GM23338 (cell line): ENCODE measurements at regions not wholly inside any gene's neighbourhood (a gene's known extent, or its start where the extent isn't known, plus 50 kb on each side); places are given as distances from the start of the nearest gene placed in this dataset.

Experiments used
- ATAC-seq: fragments of 200-7000 bp; cut with Tn5 transposase; 3 replicates; pipeline ENCODE4 v1.9.1; 2020
- DNase-seq: peaks from one replicate; pipeline ENCODE4 v3.0.0-alpha.2; 2015; ENCODE audit warnings: low spot score
- H2AFZ ChIP-seq: fragments of 200-600 bp; sonication (generic); 2 replicates; pipeline ENCODE4 v1.8.0; 2016; ENCODE audit warnings: antibody characterized with exemption, mild to moderate bottlenecking, moderate library complexity
- H3F3A ChIP-seq: fragments of 200-600 bp; sonication (generic); replicated peaks from 2 replicates; pipeline ENCODE4 v1.8.0; 2017; ENCODE audit warnings: antibody characterized with exemption, mixed run types, low read depth
- H3K27ac ChIP-seq: fragments of 200-600 bp; sonication (generic); 2 replicates; pipeline ENCODE4 v1.6.1; 2016; ENCODE audit warnings: low read depth
- H3K27me3 ChIP-seq: fragments of 200-600 bp; sonication (generic); 2 replicates; pipeline ENCODE4 v1.8.0; 2016; ENCODE audit warnings: mild to moderate bottlenecking, mixed run types, moderate library complexity; ENCODE audit not compliant: insufficient read depth
- H3K36me3 ChIP-seq: fragments of 200-600 bp; sonication (generic); 2 replicates; pipeline ENCODE4 v1.8.0; 2016; ENCODE audit warnings: mild to moderate bottlenecking; ENCODE audit not compliant: insufficient read depth
- H3K4me1 ChIP-seq: fragments of 200-600 bp; sonication (generic); 2 replicates; pipeline ENCODE4 v1.8.0; 2016; ENCODE audit warnings: mild to moderate bottlenecking, moderate library complexity; ENCODE audit not compliant: insufficient read depth
- H3K4me2 ChIP-seq: fragments of 200-600 bp; sonication (generic); 2 replicates; pipeline ENCODE4 v1.7.1; 2017; ENCODE audit warnings: mixed run types
- H3K4me3 ChIP-seq: fragments of 200-600 bp; sonication (generic); 2 replicates; pipeline ENCODE4 v1.6.1; 2016; ENCODE audit warnings: mixed run types
- H3K79me2 ChIP-seq: fragments of 200-600 bp; sonication (generic); replicated peaks from 2 replicates; pipeline ENCODE4 v1.8.0; 2017; ENCODE audit warnings: mild to moderate bottlenecking; ENCODE audit not compliant: insufficient read depth
- H3K9me2 ChIP-seq: fragments of 200-600 bp; sonication (generic); 2 replicates; pipeline ENCODE4 v1.8.0; 2017; ENCODE audit not compliant: insufficient read depth
- H4K20me1 ChIP-seq: fragments of 200-600 bp; sonication (generic); replicated peaks from 2 replicates; pipeline ENCODE4 v1.8.0; 2017; ENCODE audit warnings: mild to moderate bottlenecking; ENCODE audit not compliant: insufficient read depth
- H3K27ac Mint-ChIP-seq: 2 replicates; pipeline ENCODE4 v1.8.0; 2020; ENCODE audit warnings: inconsistent platforms, mild to moderate bottlenecking, moderate library complexity, mixed read lengths
- H3K27me3 Mint-ChIP-seq: 3 replicates; pipeline ENCODE4 v1.8.0; 2022; ENCODE audit warnings: low read depth, mild to moderate bottlenecking, moderate library complexity, mixed read lengths, inconsistent platforms; ENCODE audit not compliant: insufficient read depth, poor library complexity
- H3K36me3 Mint-ChIP-seq: 3 replicates; pipeline ENCODE4 v1.8.0; 2021; ENCODE audit warnings: low read depth, mild to moderate bottlenecking, inconsistent platforms, moderate library complexity, mixed read lengths
- H3K4me1 Mint-ChIP-seq: 3 replicates; pipeline ENCODE4 v1.8.0; 2020; ENCODE audit warnings: mild to moderate bottlenecking, inconsistent platforms, mixed read lengths
- H3K4me3 Mint-ChIP-seq: 3 replicates; pipeline ENCODE4 v1.8.0; 2021; ENCODE audit warnings: moderate library complexity, mild to moderate bottlenecking, inconsistent platforms, mixed read lengths
- H3K9me3 Mint-ChIP-seq: 3 replicates; pipeline ENCODE4 v1.8.0; 2020; ENCODE audit warnings: moderate library complexity, mild to moderate bottlenecking, inconsistent platforms, mixed read lengths
- CREB1 ChIP-seq: fragments of 250-450 bp; sonication (Bioruptor Pico); IDR thresholded peaks from 2 replicates; pipeline ENCODE4 v1.5.0; 2020; ENCODE audit warnings: low read depth, mild to moderate bottlenecking, moderate library complexity
- CTCF ChIP-seq, 2 experiments: fragments of 200-600 bp in 1 of 2; sonication (generic) in 1 of 2; conservative IDR thresholded peaks; 2 replicates each; pipeline versions ENCODE4 v1.5.1 to v1.6.1; 2016 to 2017; ENCODE audit warnings: antibody characterized with exemption in 2 of 2, low read depth in 2 of 2, mild to moderate bottlenecking in 2 of 2, moderate library complexity in 1 of 2
- ETS1 ChIP-seq: IDR thresholded peaks from 2 replicates; pipeline ENCODE4 v1.6.1; 2016; ENCODE audit warnings: antibody characterized with exemption
- EZH2 ChIP-seq: fragments of 200-600 bp; sonication (generic); IDR thresholded peaks from one replicate; pipeline ENCODE4 v1.8.0; 2017; ENCODE audit warnings: antibody characterized with exemption, mild to moderate bottlenecking, low read depth; ENCODE audit not compliant: unreplicated experiment
- EZH2phosphoT487 ChIP-seq: fragments of 200-600 bp; sonication (generic); IDR thresholded peaks from one replicate; pipeline ENCODE4 v1.8.1; 2018; ENCODE audit warnings: antibody characterized with exemption; ENCODE audit not compliant: unreplicated experiment
- JUNB ChIP-seq: IDR thresholded peaks from one replicate; pipeline ENCODE4 v1.6.1; 2016; ENCODE audit warnings: antibody characterized with exemption; ENCODE audit not compliant: unreplicated experiment
- NANOG ChIP-seq: IDR thresholded peaks from 2 replicates; pipeline ENCODE4 v1.6.1; 2016; ENCODE audit warnings: antibody characterized with exemption, borderline replicate concordance
- POLR2AphosphoS5 ChIP-seq: IDR thresholded peaks from 2 replicates; pipeline ENCODE4 v1.6.1; 2016; ENCODE audit warnings: antibody characterized with exemption, low read depth
- REST ChIP-seq: IDR thresholded peaks from one replicate; pipeline ENCODE4 v1.6.1; 2018; ENCODE audit warnings: antibody characterized with exemption; ENCODE audit not compliant: unreplicated experiment
- STAT1 ChIP-seq: IDR thresholded peaks from one replicate; pipeline ENCODE4 v1.6.1; 2016; ENCODE audit warnings: antibody characterized with exemption; ENCODE audit not compliant: unreplicated experiment
- ZNF114 ChIP-seq: fragments of 250-450 bp; sonication (Bioruptor Pico); IDR thresholded peaks from 2 replicates; pipeline ENCODE4 v1.5.0; 2020; ENCODE audit warnings: mild to moderate bottlenecking, moderate library complexity
- ZNF331 ChIP-seq: fragments of 250-450 bp; sonication (Bioruptor Pico); IDR thresholded peaks from 2 replicates; pipeline ENCODE4 v1.5.0; 2020; ENCODE audit warnings: low read depth, mild to moderate bottlenecking, moderate library complexity
- ZNF462 ChIP-seq: fragments of 250-450 bp; sonication (Bioruptor Pico); IDR thresholded peaks from 2 replicates; pipeline ENCODE4 v1.5.0; 2020; ENCODE audit warnings: mild to moderate bottlenecking, moderate library complexity

GRCh38 chr1:113197719-113198330, 124.8 kb downstream of the LRIG2 start:
- no peaks in the 10 kb centered on the region for H3K79me2 ChIP-seq
- no peak overlapping the region for H3K4me3 ChIP-seq
- H3K36me3 Mint-ChIP-seq, result no peaks in the 10 kb centered on the region; the same call in 2 of the 3 replicates
- no peak for DNase-seq
- H3K9me2 ChIP-seq, result no peaks in the 10 kb centered on the region
- H3K9me3 Mint-ChIP-seq, result peaks cover 5% of the 10 kb centered on the region; the same call in 1 of the 3 replicates
- H3K4me1 ChIP-seq, result peaks cover 15% of the 10 kb centered on the region
- peaks cover 39% of the 10 kb centered on the region for H3K4me1 Mint-ChIP-seq
- TF ChIP-seq ZNF462 (CRISPR knock-in tag) (no peak), ETS1 (no peak), EZH2 (no peak), ZNF114 (no peak), JUNB (no peak), CTCF (conservative IDR thresholded peaks at IDR 0.05; ENCODE audit: low read depth in 2 of 2) (no peak), NANOG (no peak), EZH2phosphoT487 (no peak), CREB1 (no peak), STAT1 (no peak), REST (no peak), POLR2AphosphoS5 (no peak), ZNF331 (no peak)
- no peaks in the 10 kb centered on the region for H3F3A ChIP-seq
- no peak overlapping the region for H3K27ac ChIP-seq
- H3K36me3 ChIP-seq, result no peaks in the 10 kb centered on the region
- no peaks in the 10 kb centered on the region for H4K20me1 ChIP-seq
- H2AFZ ChIP-seq, result peak overlapping the region; percentile 64; the same call in 1 of the 2 replicates
- ATAC-seq, result no peak
- H3K27me3 Mint-ChIP-seq, result peaks cover 1% of the 10 kb centered on the region
- H3K4me2 ChIP-seq, result no peak overlapping the region
- no peaks in the 10 kb centered on the region for H3K27me3 ChIP-seq
- H3K4me3 Mint-ChIP-seq, result no peak overlapping the region
- H3K27ac Mint-ChIP-seq, result no peak overlapping the region
